ENCODE measurements at regions not wholly inside any gene's neighbourhood (a gene's known extent, or its start where the extent isn't known, plus 50 kb on each side); places are given as distances from the start of the nearest gene placed in this dataset.
"Not testable (repeated sequence)": the region's sequence is repeated elsewhere in the genome, so short reads cannot be mapped to it uniquely, and the experiment has no call there.

- no peaks in the 10 kb centered on the region for H3K9me3 ChIP-seq
- no peaks in the 10 kb centered on the region for H3K4me1 ChIP-seq
- ATAC-seq = no peak
- TF ChIP-seq, protein P1, sequence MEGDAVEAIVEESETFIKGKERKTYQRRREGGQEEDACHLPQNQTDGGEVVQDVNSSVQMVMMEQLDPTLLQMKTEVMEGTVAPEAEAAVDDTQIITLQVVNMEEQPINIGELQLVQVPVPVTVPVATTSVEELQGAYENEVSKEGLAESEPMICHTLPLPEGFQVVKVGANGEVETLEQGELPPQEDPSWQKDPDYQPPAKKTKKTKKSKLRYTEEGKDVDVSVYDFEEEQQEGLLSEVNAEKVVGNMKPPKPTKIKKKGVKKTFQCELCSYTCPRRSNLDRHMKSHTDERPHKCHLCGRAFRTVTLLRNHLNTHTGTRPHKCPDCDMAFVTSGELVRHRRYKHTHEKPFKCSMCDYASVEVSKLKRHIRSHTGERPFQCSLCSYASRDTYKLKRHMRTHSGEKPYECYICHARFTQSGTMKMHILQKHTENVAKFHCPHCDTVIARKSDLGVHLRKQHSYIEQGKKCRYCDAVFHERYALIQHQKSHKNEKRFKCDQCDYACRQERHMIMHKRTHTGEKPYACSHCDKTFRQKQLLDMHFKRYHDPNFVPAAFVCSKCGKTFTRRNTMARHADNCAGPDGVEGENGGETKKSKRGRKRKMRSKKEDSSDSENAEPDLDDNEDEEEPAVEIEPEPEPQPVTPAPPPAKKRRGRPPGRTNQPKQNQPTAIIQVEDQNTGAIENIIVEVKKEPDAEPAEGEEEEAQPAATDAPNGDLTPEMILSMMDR (IDR thresholded peaks at IDR 0.05) = no peak
- no peak for TF ChIP-seq POLR2A (IDR thresholded peaks at IDR 0.05)
- H3K27ac ChIP-seq = no peak overlapping the region
- no peaks in the 10 kb centered on the region for H3K36me3 ChIP-seq
- intact Hi-C loops (cut with DNase I) = no loop called here
- WGBS (ENCODE audit: insufficient coverage, low coverage, low lambda C conversion rate, missing lambda C conversion rate) = 68% methylated on average over 10 of the region's 28 CpGs
- DNase-seq = peak in 1 of 3 donors; percentile 27
- H3K4me3 ChIP-seq = no peak overlapping the region
- no peaks in the 10 kb centered on the region for H3K27me3 ChIP-seq
Measured at GRCh38 chr4:3634894-3635820, 102.9 kb upstream of the LRPAP1 start.

- no peak for TF ChIP-seq POLR2A (IDR thresholded peaks at IDR 0.05)
- TF ChIP-seq, protein P1 (IDR thresholded peaks at IDR 0.05) = no peak
- Histone ChIP-seq H3K4me3 (no peak overlapping the region), H3K36me3 (no peaks in the 10 kb centered on the region), H3K27me3 (no peaks in the 10 kb centered on the region), H3K4me1 (no peaks in the 10 kb centered on the region), H3K9me3 (no peaks in the 10 kb centered on the region), H3K27ac (no peak overlapping the region)
- ATAC-seq = no peak
- no peak for DNase-seq
- intact Hi-C loops (cut with DNase I) = no loop called here
- WGBS (ENCODE audit: insufficient coverage, low coverage, low lambda C conversion rate, missing lambda C conversion rate) = 75% methylated on average over 4 of the region's 17 CpGs
Measured at GRCh38 chr4:3634281-3634857, 102.1 kb upstream of the LRPAP1 start.

GRCh38 chr4:3633277-3633676 is 101.1 kb upstream of the LRPAP1 start:
- H3K4me3 ChIP-seq; H3K27ac ChIP-seq; DNase-seq; ATAC-seq; H3K9me3 ChIP-seq; H3K36me3 ChIP-seq; intact Hi-C loops (cut with DNase I); H3K4me1 ChIP-seq; H3K27me3 ChIP-seq: not testable (repeated sequence)
- WGBS (ENCODE audit: insufficient coverage, low coverage, low lambda C conversion rate, missing lambda C conversion rate) = 85% methylated on average over 6 of the region's 10 CpGs

- intact Hi-C loops (cut with DNase I); DNase-seq; H3K4me1 ChIP-seq; H3K27me3 ChIP-seq; H3K4me3 ChIP-seq; H3K27ac ChIP-seq; H3K36me3 ChIP-seq; H3K9me3 ChIP-seq; ATAC-seq: not testable (repeated sequence)
- no CpG with 5 or more reads among the region's 18 CpGs for WGBS (ENCODE audit: insufficient coverage, low coverage, low lambda C conversion rate, missing lambda C conversion rate)
Measured at GRCh38 chr4:3632794-3633193, 100.6 kb upstream of the LRPAP1 start.

DNA sequence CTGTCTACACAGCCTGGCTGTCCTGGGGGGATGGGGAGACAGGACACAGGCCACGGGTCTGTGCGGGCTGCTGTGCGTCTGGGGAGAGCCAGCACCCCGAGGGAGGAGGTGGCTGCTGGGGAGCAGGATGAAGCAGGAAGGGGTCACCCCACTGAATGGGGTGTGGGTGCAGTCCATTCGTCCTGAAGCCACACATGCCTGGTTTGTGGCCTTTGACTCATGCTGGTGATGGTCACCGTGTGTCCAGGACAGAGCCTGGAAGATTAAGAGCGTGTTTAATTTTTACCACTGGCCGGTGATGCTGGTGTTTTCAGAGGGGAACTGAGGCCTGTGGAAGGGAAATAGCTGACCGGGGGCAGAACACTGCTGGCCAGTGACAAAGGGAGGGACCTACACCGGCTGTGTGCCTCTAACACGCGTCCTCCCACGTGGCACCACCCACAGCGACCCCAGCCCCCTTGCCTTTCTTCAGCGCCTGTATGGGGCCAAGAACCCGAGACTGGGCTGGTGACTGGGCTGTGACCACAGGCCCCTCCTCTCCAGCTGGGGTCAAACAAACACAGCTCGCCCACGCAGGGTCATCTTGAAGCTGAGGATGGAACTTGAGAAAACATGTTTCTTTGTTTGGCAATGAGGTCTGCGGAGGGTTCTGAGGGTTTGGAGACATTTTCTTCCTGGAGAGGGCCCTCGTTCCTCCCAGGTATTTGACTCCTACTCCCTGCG is 99.5 kb upstream of the LRPAP1 start:
- H3K4me1 ChIP-seq; H3K27me3 ChIP-seq; H3K9me3 ChIP-seq; H3K36me3 ChIP-seq; H3K4me3 ChIP-seq; H3K27ac ChIP-seq; intact Hi-C loops (cut with DNase I): not testable (repeated sequence)
- 38% methylated on average over 7 of the region's 21 CpGs for WGBS (ENCODE audit: insufficient coverage, low coverage, low lambda C conversion rate, missing lambda C conversion rate)
- ATAC-seq = peak in 1 of 4 donors; percentile 47
- DNase-seq = peak in 1 of 3 donors; percentile 41
